B cell (primary cell): ENCODE measurements at regions not wholly inside any gene's neighbourhood (a gene's known extent, or its start where the extent isn't known, plus 50 kb on each side); places are given as distances from the start of the nearest gene placed in this dataset.

Experiments used
- CTCF ChIP-seq: fragments of 200-600 bp; IDR thresholded peaks from one replicate; pipeline ENCODE4 v1.8.0; 2022; ENCODE audit warnings: antibody characterized with exemption, mild to moderate bottlenecking
- EZH2 ChIP-seq: IDR thresholded peaks from 2 replicates; pipeline ENCODE4 v1.6.1; 2012; ENCODE audit warnings: borderline replicate concordance, low read depth, mild to moderate bottlenecking, moderate library complexity, low read length; ENCODE audit not compliant: insufficient read depth, poor library complexity, severe bottlenecking

GRCh38 chr15:39194106-39194830 is 386.6 kb upstream of the THBS1 start:
- TF ChIP-seq CTCF: no peak
- TF ChIP-seq EZH2: no peak
